ENCODE measurements at regions not wholly inside any gene's neighbourhood (a gene's known extent, or its start where the extent isn't known, plus 50 kb on each side); places are given as distances from the start of the nearest gene placed in this dataset.

DNA sequence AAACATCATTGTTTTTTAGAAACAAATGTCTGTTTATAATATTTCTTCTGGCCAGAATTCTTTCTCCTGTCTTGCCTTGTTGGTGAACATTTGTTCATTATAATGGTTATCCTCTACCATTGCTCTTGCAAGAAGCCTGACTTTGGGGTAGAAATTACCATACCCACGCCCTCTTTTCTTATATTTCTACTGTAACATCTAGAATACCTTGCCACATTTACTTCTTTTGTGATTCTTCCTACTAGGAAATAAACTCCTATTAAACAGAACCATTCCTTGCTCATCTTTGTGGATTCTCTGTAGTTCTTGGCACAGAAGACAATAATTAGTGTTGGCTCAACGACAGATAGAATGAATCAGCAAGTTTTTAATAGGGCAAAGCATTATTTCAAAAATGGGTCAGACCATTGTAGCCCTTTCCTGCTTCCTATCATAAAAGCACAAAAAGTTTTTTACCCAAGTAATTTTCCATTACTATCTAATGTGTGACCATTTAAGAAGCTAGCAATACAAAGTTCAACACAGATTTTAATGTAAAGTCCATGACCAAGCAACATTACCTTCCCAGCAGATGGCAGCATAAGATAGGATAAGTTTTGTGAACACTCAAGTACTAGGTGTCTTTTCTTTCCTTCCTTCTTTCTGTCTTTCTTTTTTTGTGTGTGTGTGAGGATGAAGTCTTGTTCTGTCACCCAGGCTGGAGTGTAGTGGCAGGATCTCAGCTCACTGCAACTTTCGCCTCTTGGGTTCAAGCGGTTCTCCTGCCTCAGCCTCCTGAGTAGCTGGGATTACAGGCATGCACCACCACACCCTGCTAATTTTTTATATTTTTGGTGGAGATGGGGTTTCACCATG is 270.4 kb downstream of the HGF start:
- no TSS peak for BruUV-seq (replicated peaks)
- DNase-seq (ENCODE audit: low read depth, low spot score) (peak; percentile 91), FAIRE-seq (peak; percentile 59)
- peaks cover 14% of the 10 kb centered on the region for H3K4me1 ChIP-seq (ENCODE audit: control insufficient read depth, extremely low read depth, insufficient read depth, low read length)
- peak overlapping the region; percentile 67 for H2AFZ ChIP-seq (ENCODE audit: low read depth, low read length)
- H3K9me1 ChIP-seq (replicated peaks; ENCODE audit: control insufficient read depth, extremely low read depth, insufficient read depth, low read length) = no peaks in the 10 kb centered on the region
- POLR2A ChIA-PET = no interaction called here
- H3K9ac ChIP-seq (replicated peaks; ENCODE audit: extremely low read depth, insufficient read depth, low read length) = no peak overlapping the region
- no peaks in the 10 kb centered on the region for H3K27me3 ChIP-seq (ENCODE audit: control insufficient read depth in 2 of 2, insufficient read depth in 2 of 2, low read length in 2 of 2)
- H3K79me2 ChIP-seq (ENCODE audit: control insufficient read depth, insufficient read depth, low read length) = no peaks in the 10 kb centered on the region
- CTCF ChIA-PET = interaction anchor here (0.6 to 4.8 kb wide), 34 partner anchors 9 to 1230 kb away, joined by 3 to 185 read pairs (median 5); partner anchors contain the start of gene HGF
- no peak for TF ChIP-seq FOS (IDR thresholded peaks at IDR 0.05; ENCODE audit: borderline replicate concordance, insufficient read depth, low read length)
- TF ChIP-seq CTCF (IDR thresholded peaks at IDR 0.05; ENCODE audit: extremely low read depth in 1 of 2, insufficient read depth in 1 of 2, low read depth in 1 of 2, low read length in 2 of 2) = peak; percentile 36
- TF ChIP-seq POLR2AphosphoS5 (IDR thresholded peaks at IDR 0.05; ENCODE audit: insufficient read depth, low read depth, low read length) = no peak
- TF ChIP-seq MYC (IDR thresholded peaks at IDR 0.05; ENCODE audit: low read depth, low read length) = no peak
- no peak for TF ChIP-seq JUN (IDR thresholded peaks at IDR 0.05; ENCODE audit: borderline replicate concordance, insufficient read depth, insufficient read length, low read depth)
- TF ChIP-seq GATA2 (IDR thresholded peaks at IDR 0.05; ENCODE audit: insufficient read depth, insufficient read length, low read depth, low read length) = no peak
- TF ChIP-seq EZH2 (IDR thresholded peaks at IDR 0.05; ENCODE audit: borderline replicate concordance, low read depth, low read length, severe bottlenecking) = no peak
- TF ChIP-seq, protein P1, sequence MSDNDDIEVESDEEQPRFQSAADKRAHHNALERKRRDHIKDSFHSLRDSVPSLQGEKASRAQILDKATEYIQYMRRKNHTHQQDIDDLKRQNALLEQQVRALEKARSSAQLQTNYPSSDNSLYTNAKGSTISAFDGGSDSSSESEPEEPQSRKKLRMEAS (IDR thresholded peaks at IDR 0.05; ENCODE audit: insufficient read depth, insufficient read length) = no peak
- dilution Hi-C loops (cut with MboI; ENCODE audit: extremely low pct_ligation_motif_present, low sequenced_read_pairs) = loop anchor here (25.0 kb wide), 1 partner anchor 263 kb away; the partner anchor contains the start of gene HGF
- H3K4me2 ChIP-seq (ENCODE audit: insufficient read depth, low read length) = no peak overlapping the region
- H3K4me3 ChIP-seq (replicated peaks in 1 of 3; ENCODE audit: insufficient read depth in 1 of 3, low read depth in 1 of 3, low read length in 3 of 3) = no peak overlapping the region
- H3K9me3 ChIP-seq (replicated peaks; ENCODE audit: control insufficient read depth, insufficient read depth, low read length) = no peaks in the 10 kb centered on the region
- H3K27ac ChIP-seq (ENCODE audit: insufficient read depth, low read depth, low read length) = no peak overlapping the region
- no peaks in the 10 kb centered on the region for H3K36me3 ChIP-seq (ENCODE audit: control insufficient read depth in 2 of 2, extremely low read depth in 1 of 2, insufficient read depth in 2 of 2, low read length in 2 of 2)
- intact Hi-C loops (cut with micrococcal nuclease) = loop anchor here (1.0 to 5.0 kb wide), 11 partner anchors 217 to 1230 kb away; no protein-coding TSS in a partner anchor
- H4K20me1 ChIP-seq (replicated peaks; ENCODE audit: control insufficient read depth, extremely low read depth, insufficient read depth, low read length) = no peaks in the 10 kb centered on the region
